ENCODE measurements at regions not wholly inside any gene's neighbourhood (a gene's known extent, or its start where the extent isn't known, plus 50 kb on each side); places are given as distances from the start of the nearest gene placed in this dataset.

DNA sequence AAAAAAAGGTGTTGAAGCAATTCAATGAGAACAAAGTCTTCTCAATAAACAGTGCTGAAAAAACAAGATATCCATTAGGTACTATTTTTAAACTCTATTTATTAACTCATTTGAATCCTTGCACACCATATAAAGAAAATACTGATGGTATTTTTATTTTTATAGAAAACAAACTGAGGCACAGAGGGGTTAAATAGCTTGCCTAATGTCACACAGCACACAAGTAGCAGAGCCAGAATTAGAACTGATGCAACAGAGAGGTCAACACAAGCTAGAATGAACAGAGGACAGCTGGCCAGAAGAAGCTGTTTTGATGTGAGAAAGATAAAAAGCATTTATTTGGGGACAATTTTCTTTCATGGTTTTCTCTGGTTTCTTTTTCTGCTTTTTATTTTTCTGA is 99.4 kb upstream of the RGPD4 start:
- TF ChIP-seq RAD21 (conservative IDR thresholded peaks at IDR 0.05): no peak
- TF ChIP-seq, protein P1, sequence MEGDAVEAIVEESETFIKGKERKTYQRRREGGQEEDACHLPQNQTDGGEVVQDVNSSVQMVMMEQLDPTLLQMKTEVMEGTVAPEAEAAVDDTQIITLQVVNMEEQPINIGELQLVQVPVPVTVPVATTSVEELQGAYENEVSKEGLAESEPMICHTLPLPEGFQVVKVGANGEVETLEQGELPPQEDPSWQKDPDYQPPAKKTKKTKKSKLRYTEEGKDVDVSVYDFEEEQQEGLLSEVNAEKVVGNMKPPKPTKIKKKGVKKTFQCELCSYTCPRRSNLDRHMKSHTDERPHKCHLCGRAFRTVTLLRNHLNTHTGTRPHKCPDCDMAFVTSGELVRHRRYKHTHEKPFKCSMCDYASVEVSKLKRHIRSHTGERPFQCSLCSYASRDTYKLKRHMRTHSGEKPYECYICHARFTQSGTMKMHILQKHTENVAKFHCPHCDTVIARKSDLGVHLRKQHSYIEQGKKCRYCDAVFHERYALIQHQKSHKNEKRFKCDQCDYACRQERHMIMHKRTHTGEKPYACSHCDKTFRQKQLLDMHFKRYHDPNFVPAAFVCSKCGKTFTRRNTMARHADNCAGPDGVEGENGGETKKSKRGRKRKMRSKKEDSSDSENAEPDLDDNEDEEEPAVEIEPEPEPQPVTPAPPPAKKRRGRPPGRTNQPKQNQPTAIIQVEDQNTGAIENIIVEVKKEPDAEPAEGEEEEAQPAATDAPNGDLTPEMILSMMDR (IDR thresholded peaks at IDR 0.05; ENCODE audit: poor library complexity, severe bottlenecking): no peak
- no peak for TF ChIP-seq MXI1 (conservative IDR thresholded peaks at IDR 0.05; ENCODE audit: poor library complexity, severe bottlenecking)
- TF ChIP-seq, protein P2, sequence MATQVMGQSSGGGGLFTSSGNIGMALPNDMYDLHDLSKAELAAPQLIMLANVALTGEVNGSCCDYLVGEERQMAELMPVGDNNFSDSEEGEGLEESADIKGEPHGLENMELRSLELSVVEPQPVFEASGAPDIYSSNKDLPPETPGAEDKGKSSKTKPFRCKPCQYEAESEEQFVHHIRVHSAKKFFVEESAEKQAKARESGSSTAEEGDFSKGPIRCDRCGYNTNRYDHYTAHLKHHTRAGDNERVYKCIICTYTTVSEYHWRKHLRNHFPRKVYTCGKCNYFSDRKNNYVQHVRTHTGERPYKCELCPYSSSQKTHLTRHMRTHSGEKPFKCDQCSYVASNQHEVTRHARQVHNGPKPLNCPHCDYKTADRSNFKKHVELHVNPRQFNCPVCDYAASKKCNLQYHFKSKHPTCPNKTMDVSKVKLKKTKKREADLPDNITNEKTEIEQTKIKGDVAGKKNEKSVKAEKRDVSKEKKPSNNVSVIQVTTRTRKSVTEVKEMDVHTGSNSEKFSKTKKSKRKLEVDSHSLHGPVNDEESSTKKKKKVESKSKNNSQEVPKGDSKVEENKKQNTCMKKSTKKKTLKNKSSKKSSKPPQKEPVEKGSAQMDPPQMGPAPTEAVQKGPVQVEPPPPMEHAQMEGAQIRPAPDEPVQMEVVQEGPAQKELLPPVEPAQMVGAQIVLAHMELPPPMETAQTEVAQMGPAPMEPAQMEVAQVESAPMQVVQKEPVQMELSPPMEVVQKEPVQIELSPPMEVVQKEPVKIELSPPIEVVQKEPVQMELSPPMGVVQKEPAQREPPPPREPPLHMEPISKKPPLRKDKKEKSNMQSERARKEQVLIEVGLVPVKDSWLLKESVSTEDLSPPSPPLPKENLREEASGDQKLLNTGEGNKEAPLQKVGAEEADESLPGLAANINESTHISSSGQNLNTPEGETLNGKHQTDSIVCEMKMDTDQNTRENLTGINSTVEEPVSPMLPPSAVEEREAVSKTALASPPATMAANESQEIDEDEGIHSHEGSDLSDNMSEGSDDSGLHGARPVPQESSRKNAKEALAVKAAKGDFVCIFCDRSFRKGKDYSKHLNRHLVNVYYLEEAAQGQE (IDR thresholded peaks at IDR 0.05; ENCODE audit: borderline replicate concordance): no peak
- no peak for TF ChIP-seq EP300 (conservative IDR thresholded peaks at IDR 0.05; ENCODE audit: poor library complexity, severe bottlenecking)
- no peak for TF ChIP-seq POLR2AphosphoS5 (IDR thresholded peaks at IDR 0.05)
- TF ChIP-seq EZH2 (IDR thresholded peaks at IDR 0.05; ENCODE audit: borderline replicate concordance, insufficient read depth, low read length, poor library complexity, severe bottlenecking): no peak
